Activated naive CD8-positive, alpha-beta T cell (primary cell): ENCODE measurements at regions not wholly inside any gene's neighbourhood (a gene's known extent, or its start where the extent isn't known, plus 50 kb on each side); places are given as distances from the start of the nearest gene placed in this dataset.

Experiments
- H3K27ac Mint-ChIP-seq: one replicate; pipeline ENCODE4 v1.8.0; 2021; ENCODE audit warnings: mixed read lengths
- H3K27me3 Mint-ChIP-seq: one replicate; pipeline ENCODE4 v1.8.0; 2021; ENCODE audit warnings: mixed read lengths
- H3K36me3 Mint-ChIP-seq: one replicate; pipeline ENCODE4 v1.8.0; 2021; ENCODE audit warnings: mixed read lengths
- H3K4me1 Mint-ChIP-seq: one replicate; pipeline ENCODE4 v1.8.0; 2021; ENCODE audit warnings: low read depth, mixed read lengths
- H3K4me3 Mint-ChIP-seq: one replicate; pipeline ENCODE4 v1.8.0; 2021; ENCODE audit warnings: mild to moderate bottlenecking, mixed read lengths
- H3K9me3 Mint-ChIP-seq: one replicate; pipeline ENCODE4 v1.8.0; 2021; ENCODE audit warnings: low read depth, mixed read lengths

GRCh38 chr13:107480130-107480529, 735.2 kb downstream of the LIG4 start:
- Mint-ChIP-seq H3K36me3 (no peaks in the 10 kb centered on the region), H3K27ac (no peak overlapping the region), H3K4me3 (no peak overlapping the region), H3K4me1 (no peaks in the 10 kb centered on the region), H3K9me3 (peaks cover 3% of the 10 kb centered on the region), H3K27me3 (no peaks in the 10 kb centered on the region)

GRCh38 chr13:107477772-107478379, 737.5 kb downstream of the LIG4 start:
- H3K27ac Mint-ChIP-seq, result no peak overlapping the region
- no peaks in the 10 kb centered on the region for H3K27me3 Mint-ChIP-seq
- H3K4me1 Mint-ChIP-seq, result no peaks in the 10 kb centered on the region
- H3K4me3 Mint-ChIP-seq, result no peak overlapping the region
- H3K36me3 Mint-ChIP-seq, result no peaks in the 10 kb centered on the region
- peaks cover 3% of the 10 kb centered on the region for H3K9me3 Mint-ChIP-seq

- Mint-ChIP-seq H3K4me1 (no peaks in the 10 kb centered on the region), H3K36me3 (no peaks in the 10 kb centered on the region), H3K27me3 (no peaks in the 10 kb centered on the region), H3K27ac (no peak overlapping the region), H3K4me3 (no peak overlapping the region), H3K9me3 (no peaks in the 10 kb centered on the region)
Measured at GRCh38 chr13:107475753-107476453, 739.4 kb downstream of the LIG4 start.

GRCh38 chr13:107473253-107473652, 742.1 kb downstream of the LIG4 start:
- H3K4me3 Mint-ChIP-seq, result no peak overlapping the region
- peaks cover 3% of the 10 kb centered on the region for H3K9me3 Mint-ChIP-seq
- no peak overlapping the region for H3K27ac Mint-ChIP-seq
- H3K27me3 Mint-ChIP-seq, result no peaks in the 10 kb centered on the region
- H3K36me3 Mint-ChIP-seq, result no peaks in the 10 kb centered on the region
- no peaks in the 10 kb centered on the region for H3K4me1 Mint-ChIP-seq

- Mint-ChIP-seq H3K36me3 (no peaks in the 10 kb centered on the region), H3K4me3 (no peak overlapping the region), H3K27ac (no peak overlapping the region), H3K27me3 (no peaks in the 10 kb centered on the region), H3K4me1 (no peaks in the 10 kb centered on the region), H3K9me3 (peaks cover 3% of the 10 kb centered on the region)
Measured at GRCh38 chr13:107466326-107467099, 748.8 kb downstream of the LIG4 start.

- Mint-ChIP-seq H3K27ac (no peak overlapping the region), H3K27me3 (no peaks in the 10 kb centered on the region), H3K9me3 (peaks cover 4% of the 10 kb centered on the region), H3K36me3 (no peaks in the 10 kb centered on the region), H3K4me3 (no peak overlapping the region), H3K4me1 (no peaks in the 10 kb centered on the region)
Measured at GRCh38 chr13:107462501-107462900, 752.8 kb downstream of the LIG4 start.

- Mint-ChIP-seq H3K27ac (no peak overlapping the region), H3K27me3 (no peaks in the 10 kb centered on the region), H3K4me1 (no peaks in the 10 kb centered on the region), H3K36me3 (no peaks in the 10 kb centered on the region), H3K4me3 (no peak overlapping the region), H3K9me3 (peaks cover 8% of the 10 kb centered on the region)
Measured at GRCh38 chr13:107461751-107462150, 753.6 kb downstream of the LIG4 start.

- Mint-ChIP-seq H3K4me3 (no peak overlapping the region), H3K36me3 (no peaks in the 10 kb centered on the region), H3K9me3 (peaks cover 8% of the 10 kb centered on the region), H3K4me1 (no peaks in the 10 kb centered on the region), H3K27me3 (no peaks in the 10 kb centered on the region), H3K27ac (no peak overlapping the region)
Measured at GRCh38 chr13:107459430-107459829, 755.9 kb downstream of the LIG4 start.

GRCh38 chr13:107458269-107458668, 757.1 kb downstream of the LIG4 start:
- Mint-ChIP-seq H3K4me3 (no peak overlapping the region), H3K36me3 (no peaks in the 10 kb centered on the region), H3K4me1 (no peaks in the 10 kb centered on the region), H3K9me3 (peaks cover 14% of the 10 kb centered on the region), H3K27ac (no peak overlapping the region), H3K27me3 (no peaks in the 10 kb centered on the region)

GRCh38 chr13:107457686-107458085, 757.6 kb downstream of the LIG4 start:
- no peak overlapping the region for H3K27ac Mint-ChIP-seq
- H3K9me3 Mint-ChIP-seq, result peaks cover 17% of the 10 kb centered on the region
- no peak overlapping the region for H3K4me3 Mint-ChIP-seq
- no peaks in the 10 kb centered on the region for H3K4me1 Mint-ChIP-seq
- no peaks in the 10 kb centered on the region for H3K27me3 Mint-ChIP-seq
- H3K36me3 Mint-ChIP-seq, result no peaks in the 10 kb centered on the region

- Mint-ChIP-seq H3K27me3 (no peaks in the 10 kb centered on the region), H3K27ac (no peak overlapping the region), H3K9me3 (peaks cover 20% of the 10 kb centered on the region), H3K36me3 (no peaks in the 10 kb centered on the region), H3K4me3 (no peak overlapping the region), H3K4me1 (no peaks in the 10 kb centered on the region)
Measured at GRCh38 chr13:107456431-107456830, 758.9 kb downstream of the LIG4 start.

- Mint-ChIP-seq H3K27ac (no peak overlapping the region), H3K4me1 (no peaks in the 10 kb centered on the region), H3K27me3 (no peaks in the 10 kb centered on the region), H3K4me3 (no peak overlapping the region), H3K36me3 (no peaks in the 10 kb centered on the region), H3K9me3 (peaks cover 23% of the 10 kb centered on the region)
Measured at GRCh38 chr13:107452833-107453232, 762.5 kb downstream of the LIG4 start.

- Mint-ChIP-seq H3K36me3 (no peaks in the 10 kb centered on the region), H3K27ac (no peak overlapping the region), H3K9me3 (peaks cover 19% of the 10 kb centered on the region), H3K4me3 (no peak overlapping the region), H3K27me3 (no peaks in the 10 kb centered on the region), H3K4me1 (no peaks in the 10 kb centered on the region)
Measured at GRCh38 chr13:107450931-107451330, 764.4 kb downstream of the LIG4 start.

GRCh38 chr13:107450431-107450830, 764.9 kb downstream of the LIG4 start:
- Mint-ChIP-seq H3K4me1 (no peaks in the 10 kb centered on the region), H3K4me3 (no peak overlapping the region), H3K9me3 (peaks cover 19% of the 10 kb centered on the region), H3K27ac (no peak overlapping the region), H3K27me3 (no peaks in the 10 kb centered on the region), H3K36me3 (no peaks in the 10 kb centered on the region)

GRCh38 chr13:107447591-107447990, 767.7 kb downstream of the LIG4 start:
- H3K27ac Mint-ChIP-seq, result no peak overlapping the region
- no peaks in the 10 kb centered on the region for H3K27me3 Mint-ChIP-seq
- no peaks in the 10 kb centered on the region for H3K4me1 Mint-ChIP-seq
- H3K9me3 Mint-ChIP-seq, result peaks cover 9% of the 10 kb centered on the region
- H3K36me3 Mint-ChIP-seq, result no peaks in the 10 kb centered on the region
- no peak overlapping the region for H3K4me3 Mint-ChIP-seq
